ENCODE measurements at regions not wholly inside any gene's neighbourhood (a gene's known extent, or its start where the extent isn't known, plus 50 kb on each side); places are given as distances from the start of the nearest gene placed in this dataset.

GRCh38 chrX:8105531-8105930 lies 65.5 kb downstream of the VCX2 start:
- no peak for TF ChIP-seq POLR2A (IDR thresholded peaks at IDR 0.05)
- no peak for TF ChIP-seq CTCF (IDR thresholded peaks at IDR 0.05)
- no peak for TF ChIP-seq POLR2AphosphoS5 (IDR thresholded peaks at IDR 0.05)
- TF ChIP-seq EP300 (IDR thresholded peaks at IDR 0.05), result no peak
